MCF 10A (cell line): ENCODE measurements at regions not wholly inside any gene's neighbourhood (a gene's known extent, or its start where the extent isn't known, plus 50 kb on each side); places are given as distances from the start of the nearest gene placed in this dataset.

ENCODE experiments used
- BruUV-seq: library from RNA; stranded (reverse); fragments of 400-500 nt; replicated peaks from 2 replicates; lab custom pipeline; 2021; lab: Mats Ljungman, UMichigan
- CTCF ChIA-PET: fragments of 300-600 bp; sonication (Branson Sonifier 250); formaldehyde crosslinking; extraction: SDS; loops from one replicate; lab custom pipeline; 2021; ENCODE audit warnings: antibody characterized with exemption, inconsistent platforms; lab: Yijun Ruan, JAX
- POLR2A ChIA-PET: fragments of 300-600, 350-650 bp; sonication (Branson Sonifier 250); formaldehyde crosslinking; extraction: SDS; loops from one replicate; lab custom pipeline; 2020; ENCODE audit warnings: antibody characterized with exemption, inconsistent platforms; lab: Yijun Ruan, JAX
- DNase-seq: peaks from one replicate; pipeline ENCODE4 v3.0.0-alpha.2; 2018; ENCODE audit not compliant: unreplicated experiment
- H3K27ac Mint-ChIP-seq: one replicate; pipeline ENCODE4 v1.8.0; 2022; ENCODE audit warnings: mild to moderate bottlenecking, low read depth, mixed read lengths; ENCODE audit not compliant: unreplicated experiment
- H3K27me3 Mint-ChIP-seq: one replicate; pipeline ENCODE4 v1.8.0; 2022; ENCODE audit warnings: mixed read lengths; ENCODE audit not compliant: insufficient read depth, unreplicated experiment
- H3K36me3 Mint-ChIP-seq: one replicate; pipeline ENCODE4 v1.8.0; 2022; ENCODE audit warnings: mild to moderate bottlenecking, moderate library complexity, mixed read lengths; ENCODE audit not compliant: insufficient read depth, unreplicated experiment
- H3K4me1 Mint-ChIP-seq: one replicate; pipeline ENCODE4 v1.8.0; 2022; ENCODE audit warnings: mixed read lengths; ENCODE audit not compliant: insufficient read depth, unreplicated experiment
- H3K4me3 Mint-ChIP-seq: one replicate; pipeline ENCODE4 v1.8.0; 2022; ENCODE audit warnings: mild to moderate bottlenecking, moderate library complexity, mixed read lengths; ENCODE audit not compliant: unreplicated experiment
- H3K9me3 Mint-ChIP-seq: one replicate; pipeline ENCODE4 v1.8.0; 2022; ENCODE audit warnings: mixed read lengths; ENCODE audit not compliant: unreplicated experiment
- CTCF ChIP-seq: fragments of 200-600 bp; IDR thresholded peaks from one replicate; pipeline ENCODE4 v1.8.0; 2022; ENCODE audit warnings: antibody characterized with exemption, mild to moderate bottlenecking; ENCODE audit not compliant: unreplicated experiment
- intact Hi-C: fragments of 100-400 bp; cut with micrococcal nuclease; formaldehyde crosslinking; loops from 2 replicates; pipeline ENCODE4 v1.14.1; 2022

- Mint-ChIP-seq H3K9me3 (peaks cover 21% of the 10 kb centered on the region), H3K4me3 (no peak overlapping the region), H3K36me3 (peaks cover 6% of the 10 kb centered on the region), H3K27ac (no peak overlapping the region), H3K27me3 (no peaks in the 10 kb centered on the region), H3K4me1 (peaks cover 5% of the 10 kb centered on the region)
- CTCF ChIA-PET: interaction anchor here (1.4 kb wide), 1 partner anchor 586 kb away, joined by 4 read pairs; no protein-coding TSS in a partner anchor
- intact Hi-C loops: no loop called here
- no peak for TF ChIP-seq CTCF
- no peak for DNase-seq
- BruUV-seq: no TSS peak
- POLR2A ChIA-PET: no interaction called here
Observed at GRCh38 chr13:76455960-76456359, 430.2 kb downstream of the KCTD12 start.

DNA sequence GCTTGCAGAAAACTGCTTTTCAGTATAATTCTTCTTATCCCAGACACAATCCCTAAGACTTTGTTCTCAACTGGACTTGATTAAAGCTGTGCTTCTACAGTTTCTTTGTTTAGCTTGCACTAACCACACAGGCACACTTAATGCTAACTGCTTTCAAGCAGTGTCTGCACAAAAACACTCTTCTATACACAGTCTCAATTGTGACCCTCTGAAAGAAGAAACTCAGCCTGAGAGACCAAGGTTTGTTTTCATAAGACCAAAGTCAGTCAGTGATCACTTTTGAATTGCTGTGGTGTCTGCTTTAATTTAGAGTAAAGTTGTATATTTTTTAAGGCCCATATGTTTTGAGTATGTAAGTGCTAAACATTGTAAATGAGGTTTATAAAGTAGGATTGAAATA is 431.2 kb downstream of the KCTD12 start:
- H3K36me3 Mint-ChIP-seq: peaks cover 6% of the 10 kb centered on the region
- intact Hi-C loops: no loop called here
- H3K27me3 Mint-ChIP-seq: no peaks in the 10 kb centered on the region
- no peak overlapping the region for H3K4me3 Mint-ChIP-seq
- no peak for DNase-seq
- no peak overlapping the region for H3K27ac Mint-ChIP-seq
- POLR2A ChIA-PET: no interaction called here
- no TSS peak for BruUV-seq
- no peak for TF ChIP-seq CTCF
- CTCF ChIA-PET: interaction anchor here (0.6 to 0.9 kb wide), 2 partner anchors 88 to 578 kb away, joined by 3 read pairs; no protein-coding TSS in a partner anchor
- peaks cover 5% of the 10 kb centered on the region for H3K4me1 Mint-ChIP-seq
- peaks cover 25% of the 10 kb centered on the region for H3K9me3 Mint-ChIP-seq

DNA sequence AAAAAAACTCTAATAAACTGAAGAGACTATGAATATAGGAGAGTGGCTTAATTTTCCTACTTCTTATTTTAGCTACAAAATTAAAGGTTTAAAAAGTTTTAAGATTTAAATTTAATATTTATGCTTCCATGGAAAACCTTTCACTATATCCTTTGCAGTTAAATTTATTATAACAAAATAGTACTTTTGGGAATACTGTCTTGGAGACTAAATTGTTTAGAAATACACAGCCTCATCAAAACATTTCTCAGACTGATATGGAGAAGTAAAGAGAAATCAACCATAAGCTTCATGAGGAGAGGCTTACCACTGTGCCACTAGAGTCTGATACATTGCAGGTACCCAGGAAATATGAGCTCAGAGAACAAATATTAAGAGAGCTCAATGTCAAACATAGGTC is 436.5 kb downstream of the KCTD12 start:
- Mint-ChIP-seq H3K27me3 (no peaks in the 10 kb centered on the region), H3K9me3 (peaks cover 25% of the 10 kb centered on the region), H3K36me3 (peaks cover 6% of the 10 kb centered on the region), H3K4me1 (no peaks in the 10 kb centered on the region), H3K4me3 (no peak overlapping the region), H3K27ac (no peak overlapping the region)
- TF ChIP-seq CTCF: no peak
- ChIA-PET POLR2A (no interaction called here), CTCF (interaction anchor here (1.0 kb wide), 1 partner anchor 36 kb away, joined by 3 read pairs; no protein-coding TSS in a partner anchor)
- no TSS peak for BruUV-seq
- intact Hi-C loops: no loop called here
- DNase-seq: no peak

DNA sequence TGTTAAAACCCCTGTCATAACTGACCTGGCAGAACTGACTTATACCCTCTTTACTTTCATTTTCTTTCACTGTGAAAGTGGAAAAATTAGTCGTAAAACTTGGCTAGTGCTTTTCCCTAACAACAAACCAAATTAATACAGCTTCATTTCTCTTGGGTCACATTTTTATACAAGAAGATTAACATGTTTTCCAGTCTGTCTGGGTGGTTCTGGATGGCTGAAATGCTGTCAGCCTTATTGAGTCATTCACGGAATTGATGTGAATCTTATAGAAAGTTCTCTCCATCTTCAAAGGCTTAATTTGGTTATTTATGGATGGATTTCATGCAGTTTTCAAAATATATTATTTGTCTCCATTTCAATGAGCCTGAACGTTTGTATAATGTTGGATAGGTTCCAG is 440.0 kb downstream of the KCTD12 start:
- intact Hi-C loops: no loop called here
- TF ChIP-seq CTCF: no peak
- ChIA-PET POLR2A (interaction anchor here (0.6 kb wide), 1 partner anchor 438 kb away, joined by 3 read pairs; no protein-coding TSS in a partner anchor), CTCF (interaction anchor here (0.6 kb wide), 2 partner anchors 32 to 561 kb away, joined by 4 read pairs; no protein-coding TSS in a partner anchor)
- no peak overlapping the region for H3K27ac Mint-ChIP-seq
- no peaks in the 10 kb centered on the region for H3K4me1 Mint-ChIP-seq
- no TSS peak for BruUV-seq
- H3K4me3 Mint-ChIP-seq: no peak overlapping the region
- H3K36me3 Mint-ChIP-seq: no peaks in the 10 kb centered on the region
- DNase-seq: no peak
- peaks cover 7% of the 10 kb centered on the region for H3K9me3 Mint-ChIP-seq
- H3K27me3 Mint-ChIP-seq: no peaks in the 10 kb centered on the region
